ENCODE measurements at regions not wholly inside any gene's neighbourhood (a gene's known extent, or its start where the extent isn't known, plus 50 kb on each side); places are given as distances from the start of the nearest gene placed in this dataset.

DNA sequence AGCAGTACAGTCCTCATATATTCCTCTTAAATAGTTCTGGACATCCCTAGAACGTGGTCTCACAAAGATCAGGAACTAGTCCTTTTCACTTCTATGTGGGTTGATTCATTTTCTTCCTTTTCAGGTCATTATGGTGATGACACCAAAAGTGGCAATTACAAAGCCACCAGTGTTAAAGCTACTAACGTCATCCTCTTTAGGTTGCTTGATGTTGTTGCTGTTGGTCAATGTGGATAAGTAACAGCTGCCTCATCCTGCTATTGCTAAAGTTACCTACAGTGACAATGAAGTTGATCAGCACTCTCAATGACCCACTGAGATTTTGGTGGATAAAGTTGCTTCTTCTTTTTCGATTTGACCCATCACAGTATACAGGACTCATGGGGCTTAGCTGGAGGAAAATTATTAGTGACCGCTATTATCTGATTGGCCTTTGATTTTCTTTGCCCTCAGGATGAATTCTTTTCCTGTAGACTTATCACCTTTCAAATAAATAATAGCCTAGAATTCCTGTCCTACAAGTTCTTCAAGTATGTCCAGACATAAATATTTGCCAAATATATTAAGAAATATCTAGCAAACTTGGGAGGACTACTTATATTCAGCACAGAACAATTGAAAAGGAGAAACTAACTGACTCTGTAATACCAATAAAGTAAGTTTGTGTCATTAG is 54.0 kb upstream of the ATP2B1 start (continued):
- TF ChIP-seq SIX5 (IDR thresholded peaks at IDR 0.05; ENCODE audit: low read depth, low read length, severe bottlenecking) (no peak), BCL11A (IDR thresholded peaks at IDR 0.05; ENCODE audit: low read depth, low read length) (peak; percentile 89), SMAD1 (IDR thresholded peaks at IDR 0.05; ENCODE audit: low read depth, partially characterized antibody) (no peak), POLR2AphosphoS2 (IDR thresholded peaks at IDR 0.05; ENCODE audit: low read depth, low read length) (no peak), HDAC2 (IDR thresholded peaks at IDR 0.05) (no peak), ZNF217 (IDR thresholded peaks at IDR 0.05) (peak; percentile 81), SREBF1 (IDR thresholded peaks at IDR 0.05; ENCODE audit: low read length) (no peak), NBN (IDR thresholded peaks at IDR 0.05) (peak; percentile 64), POLR2AphosphoS5 (IDR thresholded peaks at IDR 0.05; ENCODE audit: low read length) (no peak), MEF2B (IDR thresholded peaks at IDR 0.05; ENCODE audit: partially characterized antibody, poor library complexity, severe bottlenecking) (peak; percentile 61), TCF12 (IDR thresholded peaks at IDR 0.05; ENCODE audit: low read depth, low read length) (peak; percentile 82; the same call in 1 of the 2 replicates), ESRRA (IDR thresholded peaks at IDR 0.05; ENCODE audit: low read length) (no peak), NFYA (IDR thresholded peaks at IDR 0.05; ENCODE audit: borderline replicate concordance, low read depth, low read length) (no peak), MTA2 (IDR thresholded peaks at IDR 0.05; ENCODE audit: low read depth) (peak; percentile 97), SPI1 (IDR thresholded peaks at IDR 0.05; ENCODE audit: borderline replicate concordance, insufficient read depth, low read depth, low read length) (peak; percentile 14; the same call in 1 of the 2 replicates), CHD1 (IDR thresholded peaks at IDR 0.05; ENCODE audit: low read depth, low read length) (no peak)
- TF ChIP-seq, protein P1, sequence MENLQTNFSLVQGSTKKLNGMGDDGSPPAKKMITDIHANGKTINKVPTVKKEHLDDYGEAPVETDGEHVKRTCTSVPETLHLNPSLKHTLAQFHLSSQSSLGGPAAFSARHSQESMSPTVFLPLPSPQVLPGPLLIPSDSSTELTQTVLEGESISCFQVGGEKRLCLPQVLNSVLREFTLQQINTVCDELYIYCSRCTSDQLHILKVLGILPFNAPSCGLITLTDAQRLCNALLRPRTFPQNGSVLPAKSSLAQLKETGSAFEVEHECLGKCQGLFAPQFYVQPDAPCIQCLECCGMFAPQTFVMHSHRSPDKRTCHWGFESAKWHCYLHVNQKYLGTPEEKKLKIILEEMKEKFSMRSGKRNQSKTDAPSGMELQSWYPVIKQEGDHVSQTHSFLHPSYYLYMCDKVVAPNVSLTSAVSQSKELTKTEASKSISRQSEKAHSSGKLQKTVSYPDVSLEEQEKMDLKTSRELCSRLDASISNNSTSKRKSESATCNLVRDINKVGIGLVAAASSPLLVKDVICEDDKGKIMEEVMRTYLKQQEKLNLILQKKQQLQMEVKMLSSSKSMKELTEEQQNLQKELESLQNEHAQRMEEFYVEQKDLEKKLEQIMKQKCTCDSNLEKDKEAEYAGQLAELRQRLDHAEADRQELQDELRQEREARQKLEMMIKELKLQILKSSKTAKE (IDR thresholded peaks at IDR 0.05; ENCODE audit: low read depth, poor library complexity, severe bottlenecking) = peak; percentile 53
- TF ChIP-seq, protein P2, sequence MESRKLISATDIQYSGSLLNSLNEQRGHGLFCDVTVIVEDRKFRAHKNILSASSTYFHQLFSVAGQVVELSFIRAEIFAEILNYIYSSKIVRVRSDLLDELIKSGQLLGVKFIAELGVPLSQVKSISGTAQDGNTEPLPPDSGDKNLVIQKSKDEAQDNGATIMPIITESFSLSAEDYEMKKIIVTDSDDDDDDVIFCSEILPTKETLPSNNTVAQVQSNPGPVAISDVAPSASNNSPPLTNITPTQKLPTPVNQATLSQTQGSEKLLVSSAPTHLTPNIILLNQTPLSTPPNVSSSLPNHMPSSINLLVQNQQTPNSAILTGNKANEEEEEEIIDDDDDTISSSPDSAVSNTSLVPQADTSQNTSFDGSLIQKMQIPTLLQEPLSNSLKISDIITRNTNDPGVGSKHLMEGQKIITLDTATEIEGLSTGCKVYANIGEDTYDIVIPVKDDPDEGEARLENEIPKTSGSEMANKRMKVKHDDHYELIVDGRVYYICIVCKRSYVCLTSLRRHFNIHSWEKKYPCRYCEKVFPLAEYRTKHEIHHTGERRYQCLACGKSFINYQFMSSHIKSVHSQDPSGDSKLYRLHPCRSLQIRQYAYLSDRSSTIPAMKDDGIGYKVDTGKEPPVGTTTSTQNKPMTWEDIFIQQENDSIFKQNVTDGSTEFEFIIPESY (IDR thresholded peaks at IDR 0.05) = no peak
- TF ChIP-seq, protein P3, sequence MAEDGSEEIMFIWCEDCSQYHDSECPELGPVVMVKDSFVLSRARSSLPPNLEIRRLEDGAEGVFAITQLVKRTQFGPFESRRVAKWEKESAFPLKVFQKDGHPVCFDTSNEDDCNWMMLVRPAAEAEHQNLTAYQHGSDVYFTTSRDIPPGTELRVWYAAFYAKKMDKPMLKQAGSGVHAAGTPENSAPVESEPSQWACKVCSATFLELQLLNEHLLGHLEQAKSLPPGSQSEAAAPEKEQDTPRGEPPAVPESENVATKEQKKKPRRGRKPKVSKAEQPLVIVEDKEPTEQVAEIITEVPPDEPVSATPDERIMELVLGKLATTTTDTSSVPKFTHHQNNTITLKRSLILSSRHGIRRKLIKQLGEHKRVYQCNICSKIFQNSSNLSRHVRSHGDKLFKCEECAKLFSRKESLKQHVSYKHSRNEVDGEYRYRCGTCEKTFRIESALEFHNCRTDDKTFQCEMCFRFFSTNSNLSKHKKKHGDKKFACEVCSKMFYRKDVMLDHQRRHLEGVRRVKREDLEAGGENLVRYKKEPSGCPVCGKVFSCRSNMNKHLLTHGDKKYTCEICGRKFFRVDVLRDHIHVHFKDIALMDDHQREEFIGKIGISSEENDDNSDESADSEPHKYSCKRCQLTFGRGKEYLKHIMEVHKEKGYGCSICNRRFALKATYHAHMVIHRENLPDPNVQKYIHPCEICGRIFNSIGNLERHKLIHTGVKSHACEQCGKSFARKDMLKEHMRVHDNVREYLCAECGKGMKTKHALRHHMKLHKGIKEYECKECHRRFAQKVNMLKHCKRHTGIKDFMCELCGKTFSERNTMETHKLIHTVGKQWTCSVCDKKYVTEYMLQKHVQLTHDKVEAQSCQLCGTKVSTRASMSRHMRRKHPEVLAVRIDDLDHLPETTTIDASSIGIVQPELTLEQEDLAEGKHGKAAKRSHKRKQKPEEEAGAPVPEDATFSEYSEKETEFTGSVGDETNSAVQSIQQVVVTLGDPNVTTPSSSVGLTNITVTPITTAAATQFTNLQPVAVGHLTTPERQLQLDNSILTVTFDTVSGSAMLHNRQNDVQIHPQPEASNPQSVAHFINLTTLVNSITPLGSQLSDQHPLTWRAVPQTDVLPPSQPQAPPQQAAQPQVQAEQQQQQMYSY (CRISPR knock-in tag; IDR thresholded peaks at IDR 0.05) = no peak
- TF ChIP-seq, protein P4, sequence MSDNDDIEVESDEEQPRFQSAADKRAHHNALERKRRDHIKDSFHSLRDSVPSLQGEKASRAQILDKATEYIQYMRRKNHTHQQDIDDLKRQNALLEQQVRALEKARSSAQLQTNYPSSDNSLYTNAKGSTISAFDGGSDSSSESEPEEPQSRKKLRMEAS (IDR thresholded peaks at IDR 0.05; ENCODE audit: low read depth, low read length) = no peak
- TF ChIP-seq, protein P5, sequence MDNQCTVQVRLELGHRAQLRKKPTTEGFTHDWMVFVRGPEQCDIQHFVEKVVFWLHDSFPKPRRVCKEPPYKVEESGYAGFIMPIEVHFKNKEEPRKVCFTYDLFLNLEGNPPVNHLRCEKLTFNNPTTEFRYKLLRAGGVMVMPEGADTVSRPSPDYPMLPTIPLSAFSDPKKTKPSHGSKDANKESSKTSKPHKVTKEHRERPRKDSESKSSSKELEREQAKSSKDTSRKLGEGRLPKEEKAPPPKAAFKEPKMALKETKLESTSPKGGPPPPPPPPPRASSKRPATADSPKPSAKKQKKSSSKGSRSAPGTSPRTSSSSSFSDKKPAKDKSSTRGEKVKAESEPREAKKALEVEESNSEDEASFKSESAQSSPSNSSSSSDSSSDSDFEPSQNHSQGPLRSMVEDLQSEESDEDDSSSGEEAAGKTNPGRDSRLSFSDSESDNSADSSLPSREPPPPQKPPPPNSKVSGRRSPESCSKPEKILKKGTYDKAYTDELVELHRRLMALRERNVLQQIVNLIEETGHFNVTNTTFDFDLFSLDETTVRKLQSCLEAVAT (IDR thresholded peaks at IDR 0.05) = 0 out of 2 replicates have a peak, but pooled peaks have one; percentile 30

All from GM12878 (cell line).